H54 (cell line): ENCODE measurements at regions not wholly inside any gene's neighbourhood (a gene's known extent, or its start where the extent isn't known, plus 50 kb on each side); places are given as distances from the start of the nearest gene placed in this dataset.

Experiments
- DNase-seq: peaks from one replicate; pipeline ENCODE4 v3.0.0; 2011; ENCODE audit warnings: low spot score, mixed read lengths; ENCODE audit not compliant: insufficient read length
- FAIRE-seq: peaks from 3 replicates; lab custom pipeline; 2011; peaks lifted over from hg19 to GRCh38; lab: Jason Lieb, UNC
- POLR2A ChIP-seq: IDR thresholded peaks from 2 replicates; pipeline ENCODE4 v1.6.1; 2011; ENCODE audit warnings: low read depth, mild to moderate bottlenecking, low read length

DNA sequence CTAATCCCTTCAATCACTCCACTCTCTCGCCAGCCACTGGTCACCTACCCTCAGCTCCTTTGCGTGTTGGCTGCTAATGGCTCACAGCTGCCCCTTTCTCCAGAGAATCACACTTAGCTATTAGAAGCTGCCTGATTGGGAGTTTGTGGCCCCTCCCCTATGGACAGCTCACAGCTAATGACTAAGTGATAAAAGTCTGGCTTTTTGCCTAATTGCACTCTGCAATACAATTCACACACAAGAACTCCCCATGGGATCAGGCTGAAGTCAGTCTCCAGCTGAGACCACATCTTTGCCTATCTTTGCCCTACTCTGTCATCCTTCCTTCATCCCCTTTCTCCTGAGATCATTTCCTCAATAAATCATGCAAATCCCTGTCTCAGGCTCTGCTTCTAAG is 701.9 kb upstream of the RAB6C start:
- no peak for TF ChIP-seq POLR2A
- no peak for FAIRE-seq
- no peak for DNase-seq

DNA sequence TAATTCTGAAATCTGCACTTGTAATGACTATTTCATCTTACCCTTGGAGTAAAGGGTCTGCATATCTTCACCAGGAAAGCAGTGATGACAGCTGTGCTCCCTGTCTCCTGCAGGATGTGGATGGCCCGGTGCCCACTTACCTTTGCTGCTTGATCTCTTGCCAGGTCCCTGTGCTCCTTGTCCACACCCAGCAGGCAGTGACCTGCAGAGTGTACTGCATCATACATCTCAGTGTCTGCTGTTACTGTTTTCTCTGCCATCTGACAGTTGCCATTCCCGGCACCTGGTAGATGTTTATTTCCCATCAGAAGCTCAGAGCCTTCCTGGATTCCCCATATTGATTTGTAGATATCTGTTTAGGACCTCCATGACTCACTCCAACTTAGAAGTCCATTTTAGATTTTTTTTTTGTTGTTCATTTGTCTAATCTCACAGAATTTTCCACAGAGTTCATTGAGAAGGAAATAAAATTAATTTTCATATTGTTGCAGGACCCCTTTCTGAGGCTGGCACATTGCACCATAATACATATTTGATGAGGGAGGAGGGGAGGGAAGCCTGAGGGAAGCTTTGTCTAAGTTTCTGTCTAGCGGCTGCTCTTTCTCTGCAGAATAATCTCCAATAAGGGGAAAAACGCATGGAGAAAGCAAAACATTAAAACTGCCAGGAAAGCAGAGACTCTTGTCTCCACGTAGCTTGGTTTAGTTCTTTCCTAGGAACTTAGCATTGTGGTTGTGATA is 697.5 kb upstream of the RAB6C start:
- no peak for FAIRE-seq

DNA sequence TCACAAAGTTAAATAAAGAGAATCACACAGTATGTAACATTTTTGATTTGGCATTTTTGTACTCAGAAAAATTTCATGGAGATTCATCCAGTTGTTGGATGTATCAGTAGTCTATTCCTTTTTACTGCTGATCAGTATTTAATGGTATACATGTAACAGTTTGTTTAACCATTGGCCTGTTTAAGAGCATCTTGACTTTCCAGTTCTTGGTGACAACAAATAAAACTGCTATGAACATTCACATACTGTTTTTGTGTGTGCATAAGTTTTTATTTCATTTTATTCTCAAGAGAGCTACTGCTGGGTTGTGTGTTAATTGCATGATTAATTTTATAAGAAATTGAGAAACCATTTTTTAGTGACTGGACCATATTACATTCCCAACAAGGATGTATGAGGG is 694.5 kb upstream of the RAB6C start:
- no peak for TF ChIP-seq POLR2A
- FAIRE-seq (no peak), DNase-seq (no peak)

More for the DNA sequence above, 697.5 kb upstream of the RAB6C start:
- no peak for DNase-seq
- no peak for TF ChIP-seq POLR2A

DNA sequence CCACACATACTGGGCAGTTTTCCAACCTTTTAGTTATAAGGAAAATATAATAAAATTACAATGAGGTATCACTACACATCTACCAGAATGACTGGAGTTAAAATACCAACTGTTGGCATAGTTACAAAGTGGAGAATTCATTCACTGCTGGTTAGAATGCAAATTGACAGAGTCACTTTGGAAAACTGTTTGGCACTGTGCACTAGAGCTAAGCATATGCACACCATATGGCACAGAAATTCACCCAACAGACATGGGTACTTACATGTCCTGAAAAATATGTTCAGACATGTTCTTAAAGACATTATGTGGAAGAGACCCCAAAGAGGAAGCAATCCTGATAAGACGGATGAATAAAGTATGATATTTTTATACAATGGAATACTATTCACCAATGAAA is 686.1 kb upstream of the RAB6C start:
- FAIRE-seq, result no peak
- no peak for DNase-seq
- TF ChIP-seq POLR2A, result no peak

GRCh38 chr2:129296396-129296795 is 683.1 kb upstream of the RAB6C start:
- no peak for TF ChIP-seq POLR2A
- FAIRE-seq (no peak), DNase-seq (no peak)

DNA sequence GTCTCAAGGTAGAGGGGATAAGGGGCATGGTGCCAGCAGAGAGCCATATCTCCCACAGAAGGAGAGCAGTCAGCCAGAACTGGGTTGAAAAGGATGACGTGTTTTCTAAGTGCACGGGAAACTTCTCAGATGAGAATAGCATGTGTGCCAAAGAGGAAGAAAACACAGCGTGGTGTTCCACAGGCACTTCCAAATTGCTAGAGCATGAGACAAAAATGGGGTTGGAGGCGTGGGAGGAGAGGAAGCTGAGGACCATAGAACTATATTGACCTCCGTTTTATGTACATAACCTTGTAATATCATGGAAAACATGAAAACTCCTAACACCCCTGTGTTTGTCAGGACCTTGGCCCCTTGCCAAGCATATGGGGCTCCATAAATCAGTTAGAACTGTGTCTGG is 682.7 kb upstream of the RAB6C start:
- FAIRE-seq (no peak), DNase-seq (no peak)
- no peak for TF ChIP-seq POLR2A

- DNase-seq (no peak), FAIRE-seq (no peak)
- TF ChIP-seq POLR2A, result no peak
These were observed 682.0 kb upstream of the RAB6C start for GRCh38 chr2:129297430-129297829.

GRCh38 chr2:129299338-129299737 is 680.1 kb upstream of the RAB6C start:
- no peak for TF ChIP-seq POLR2A
- no peak for FAIRE-seq
- no peak for DNase-seq

DNA sequence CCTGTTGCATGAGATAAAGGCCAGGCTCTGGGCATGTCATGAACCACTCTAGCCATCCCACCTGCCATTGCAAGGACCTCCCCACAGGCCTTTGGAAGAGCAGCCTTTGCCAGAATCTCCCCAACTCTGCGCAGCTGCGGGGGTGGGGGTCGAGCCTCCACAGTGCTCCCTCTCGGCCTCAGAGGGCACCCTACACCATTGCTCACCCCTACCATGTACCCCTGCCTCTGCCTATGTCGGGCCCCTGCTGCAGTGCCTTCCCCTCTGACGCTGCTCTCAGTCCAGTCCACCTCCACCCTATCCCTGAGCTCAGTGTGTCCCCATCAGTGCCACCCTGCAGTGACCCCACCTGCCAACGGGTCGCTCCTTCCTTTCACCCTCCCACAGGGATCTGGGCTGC is 679.7 kb upstream of the RAB6C start:
- TF ChIP-seq POLR2A, result no peak
- FAIRE-seq (no peak), DNase-seq (no peak)

DNA sequence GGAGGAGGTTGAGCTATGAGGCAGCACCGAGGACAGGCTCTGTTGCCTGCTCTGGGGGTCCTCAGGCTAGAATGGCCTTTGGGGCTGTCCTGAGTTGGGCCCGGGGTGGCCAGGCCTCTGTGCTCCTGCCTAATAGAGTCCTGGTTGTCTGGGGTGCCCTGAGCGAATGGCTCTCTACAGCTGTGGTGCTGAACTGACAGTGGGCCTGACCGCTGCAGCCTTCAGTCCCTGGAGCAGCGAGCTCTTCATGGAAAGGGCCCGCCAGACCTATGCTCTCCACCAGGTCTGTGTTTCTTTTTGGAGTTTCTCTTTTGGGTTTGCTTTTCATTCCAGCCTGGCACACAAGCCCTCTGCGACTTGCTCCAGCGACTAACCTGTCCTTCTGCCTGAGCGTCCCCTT is 679.0 kb upstream of the RAB6C start:
- DNase-seq (no peak), FAIRE-seq (no peak)
- no peak for TF ChIP-seq POLR2A

DNA sequence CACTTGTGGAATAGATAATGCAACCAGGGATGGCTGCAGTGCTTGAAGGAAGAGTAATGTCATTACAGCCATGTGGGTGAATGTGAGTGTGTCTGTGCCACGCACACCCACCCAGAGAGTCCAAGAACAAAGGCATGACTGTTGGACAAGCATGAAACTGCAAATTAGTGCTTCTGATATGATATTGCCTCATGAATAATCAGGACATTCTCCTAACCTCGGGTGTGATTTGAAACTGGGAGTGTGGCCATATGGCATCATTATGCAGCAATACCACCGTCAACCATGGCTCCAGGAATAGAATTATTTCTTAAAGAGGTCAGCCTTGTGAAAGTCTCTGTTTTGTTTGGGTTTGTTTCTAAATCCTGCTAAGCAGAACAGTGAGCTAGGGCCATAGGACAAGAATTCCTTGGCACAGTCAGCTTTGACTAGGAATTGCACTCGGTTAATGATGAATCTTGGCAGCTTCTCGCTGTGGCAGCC is 678.0 kb upstream of the RAB6C start:
- TF ChIP-seq POLR2A, result no peak
- DNase-seq (no peak), FAIRE-seq (no peak)

- FAIRE-seq (no peak), DNase-seq (no peak)
- no peak for TF ChIP-seq POLR2A
These were observed 677.4 kb upstream of the RAB6C start for GRCh38 chr2:129302106-129302505.

DNA sequence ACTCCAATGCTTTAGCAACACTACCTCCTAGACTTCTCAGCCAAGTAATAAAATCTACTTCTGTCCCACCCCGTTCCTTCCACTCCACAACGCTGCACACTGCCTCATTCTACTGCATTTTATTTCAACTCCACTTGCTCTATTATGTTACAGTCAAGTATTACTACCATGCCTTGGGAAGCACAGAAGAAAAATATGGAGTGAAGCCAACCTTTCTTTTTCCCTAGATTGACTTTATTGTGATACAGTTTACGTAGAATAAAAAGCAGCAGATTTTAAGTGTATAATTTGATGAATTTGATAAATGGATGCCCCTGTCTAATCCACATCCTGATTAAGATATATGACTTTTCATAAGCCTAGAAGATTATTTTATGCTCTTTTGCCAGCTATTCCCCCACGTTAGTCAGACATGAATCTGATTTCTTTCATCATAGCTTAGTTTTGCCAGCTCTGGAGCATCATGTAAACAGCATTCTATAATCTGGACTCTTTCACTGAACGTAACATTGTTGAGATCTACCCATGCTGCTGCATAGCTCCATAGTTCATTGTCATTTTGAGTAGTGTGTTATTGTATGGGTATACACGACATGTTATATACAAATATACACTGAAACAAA is 676.8 kb upstream of the RAB6C start:
- no peak for DNase-seq
- no peak for FAIRE-seq
- TF ChIP-seq POLR2A, result no peak

- DNase-seq (no peak), FAIRE-seq (no peak)
- no peak for TF ChIP-seq POLR2A
These were observed 665.3 kb upstream of the RAB6C start for GRCh38 chr2:129314120-129314519.
